ENCODE measurements at regions not wholly inside any gene's neighbourhood (a gene's known extent, or its start where the extent isn't known, plus 50 kb on each side); places are given as distances from the start of the nearest gene placed in this dataset.
A peak's percentile ranks its signal among the peaks of the same experiment; 100 is the strongest.

DNA sequence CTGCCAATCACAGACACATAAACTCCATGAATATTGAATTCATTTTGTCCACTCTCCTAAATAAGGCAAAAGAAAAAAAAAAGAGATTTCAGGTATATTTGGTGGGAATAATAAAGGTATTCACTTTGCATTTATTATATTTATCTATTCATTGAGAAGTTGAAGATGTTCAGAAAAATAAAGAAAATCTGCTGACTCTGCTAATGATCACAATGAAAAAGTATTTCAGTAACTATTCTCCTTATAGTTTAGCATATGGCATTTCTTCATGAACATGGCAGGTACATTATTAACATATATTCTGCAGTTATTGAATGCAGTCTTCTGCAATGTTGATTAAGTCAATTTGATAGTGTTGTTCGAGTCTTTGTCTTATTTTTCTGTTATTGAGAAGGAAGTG is 202.5 kb upstream of the ANKRD50 start:
- TF ChIP-seq POLR2A (IDR thresholded peaks at IDR 0.05; ENCODE audit: borderline replicate concordance, extremely low read depth, insufficient read depth, insufficient read length) (no peak), ELF1 (IDR thresholded peaks at IDR 0.05; ENCODE audit: borderline replicate concordance, low read depth) (no peak), CEBPB (IDR thresholded peaks at IDR 0.05; ENCODE audit: low read depth) (no peak), SRF (IDR thresholded peaks at IDR 0.05; ENCODE audit: low read depth) (no peak)
- ChIA-PET POLR2A (no interaction called here), CTCF (no interaction called here)

DNA sequence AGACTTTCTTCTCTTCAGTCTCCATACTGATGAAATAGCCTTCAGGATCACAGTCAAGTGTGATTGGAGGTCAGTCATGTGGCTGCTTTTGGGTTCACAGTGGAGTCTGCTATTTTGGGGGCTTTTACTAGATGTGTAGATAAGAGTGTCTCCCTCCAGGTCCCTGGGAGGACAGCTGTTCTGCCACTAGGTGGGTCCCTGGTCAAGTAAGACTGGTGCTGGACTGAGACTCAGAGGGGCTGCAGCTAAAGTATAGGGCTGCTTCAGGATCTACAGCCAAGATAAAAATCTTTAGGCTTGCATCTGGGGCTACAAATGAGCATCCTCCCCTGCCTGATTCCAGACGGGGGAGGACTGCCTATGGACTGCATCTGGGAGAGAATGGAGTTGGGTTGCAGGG is 200.7 kb upstream of the ANKRD50 start:
- intact Hi-C loops (cut with micrococcal nuclease), result no loop called here
- ChIA-PET CTCF (no interaction called here), POLR2A (no interaction called here), RAD21 (ENCODE audit: low non-redundant PET in 1 of 2, low total read pairs in 2 of 2, uncharacterized antibody in 2 of 2, unreplicated experiment in 2 of 2) (interaction anchor here in 1 of 2 experiments (0.6 kb wide), 1 partner anchor 332 kb away, joined by 3 read pairs; no protein-coding TSS in a partner anchor)
- H3K4me1 ChIP-seq (ENCODE audit: control insufficient read depth in 1 of 2, insufficient read depth in 2 of 2, low read length in 2 of 2), result no peaks in the 10 kb centered on the region
- no TSS peak for BruUV-seq (replicated peaks)
- H3K9me2 ChIP-seq (ENCODE audit: insufficient read depth), result no peaks in the 10 kb centered on the region
- H4K20me1 ChIP-seq (ENCODE audit: insufficient read depth), result no peaks in the 10 kb centered on the region
- H3K4me3 ChIP-seq (replicated peaks in 1 of 2; ENCODE audit: low read depth in 1 of 2, low read length in 2 of 2), result no peak overlapping the region
- ATAC-seq (0 out of 2 replicates have a peak, but pooled peaks have one; percentile 34), DNase-seq (ENCODE audit: low read depth, low spot score) (no peak)
- no peaks in the 10 kb centered on the region for H3K79me2 ChIP-seq (ENCODE audit: insufficient read depth, low read length)
- no peaks in the 10 kb centered on the region for H3K27me3 ChIP-seq (ENCODE audit: insufficient read depth, low read length)
- H3K36me3 ChIP-seq (ENCODE audit: control insufficient read depth in 1 of 2, insufficient read depth in 2 of 2, low read length in 2 of 2), result no peaks in the 10 kb centered on the region
- TF ChIP-seq POLR2AphosphoS5 (IDR thresholded peaks at IDR 0.05; ENCODE audit: low read depth, low read length), result no peak
- no peak for TF ChIP-seq FOSL1 (IDR thresholded peaks at IDR 0.05; ENCODE audit: low read depth)
- TF ChIP-seq, protein P1, sequence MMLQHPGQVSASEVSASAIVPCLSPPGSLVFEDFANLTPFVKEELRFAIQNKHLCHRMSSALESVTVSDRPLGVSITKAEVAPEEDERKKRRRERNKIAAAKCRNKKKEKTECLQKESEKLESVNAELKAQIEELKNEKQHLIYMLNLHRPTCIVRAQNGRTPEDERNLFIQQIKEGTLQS (IDR thresholded peaks at IDR 0.05), result no peak
- TF ChIP-seq, protein P2, sequence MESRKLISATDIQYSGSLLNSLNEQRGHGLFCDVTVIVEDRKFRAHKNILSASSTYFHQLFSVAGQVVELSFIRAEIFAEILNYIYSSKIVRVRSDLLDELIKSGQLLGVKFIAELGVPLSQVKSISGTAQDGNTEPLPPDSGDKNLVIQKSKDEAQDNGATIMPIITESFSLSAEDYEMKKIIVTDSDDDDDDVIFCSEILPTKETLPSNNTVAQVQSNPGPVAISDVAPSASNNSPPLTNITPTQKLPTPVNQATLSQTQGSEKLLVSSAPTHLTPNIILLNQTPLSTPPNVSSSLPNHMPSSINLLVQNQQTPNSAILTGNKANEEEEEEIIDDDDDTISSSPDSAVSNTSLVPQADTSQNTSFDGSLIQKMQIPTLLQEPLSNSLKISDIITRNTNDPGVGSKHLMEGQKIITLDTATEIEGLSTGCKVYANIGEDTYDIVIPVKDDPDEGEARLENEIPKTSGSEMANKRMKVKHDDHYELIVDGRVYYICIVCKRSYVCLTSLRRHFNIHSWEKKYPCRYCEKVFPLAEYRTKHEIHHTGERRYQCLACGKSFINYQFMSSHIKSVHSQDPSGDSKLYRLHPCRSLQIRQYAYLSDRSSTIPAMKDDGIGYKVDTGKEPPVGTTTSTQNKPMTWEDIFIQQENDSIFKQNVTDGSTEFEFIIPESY (IDR thresholded peaks at IDR 0.05; ENCODE audit: extremely low read depth, insufficient replicate concordance, low read length), result no peak
- TF ChIP-seq ELF1 (IDR thresholded peaks at IDR 0.05; ENCODE audit: borderline replicate concordance, low read depth), result no peak
- TF ChIP-seq TCF7L2 (IDR thresholded peaks at IDR 0.05; ENCODE audit: borderline replicate concordance, extremely low read depth, insufficient read depth, insufficient read length), result no peak
- no peak for TF ChIP-seq RAD21 (IDR thresholded peaks at IDR 0.05; ENCODE audit: low read depth)
- no peak for TF ChIP-seq EZH2 (IDR thresholded peaks at IDR 0.05)
- TF ChIP-seq, protein P3, sequence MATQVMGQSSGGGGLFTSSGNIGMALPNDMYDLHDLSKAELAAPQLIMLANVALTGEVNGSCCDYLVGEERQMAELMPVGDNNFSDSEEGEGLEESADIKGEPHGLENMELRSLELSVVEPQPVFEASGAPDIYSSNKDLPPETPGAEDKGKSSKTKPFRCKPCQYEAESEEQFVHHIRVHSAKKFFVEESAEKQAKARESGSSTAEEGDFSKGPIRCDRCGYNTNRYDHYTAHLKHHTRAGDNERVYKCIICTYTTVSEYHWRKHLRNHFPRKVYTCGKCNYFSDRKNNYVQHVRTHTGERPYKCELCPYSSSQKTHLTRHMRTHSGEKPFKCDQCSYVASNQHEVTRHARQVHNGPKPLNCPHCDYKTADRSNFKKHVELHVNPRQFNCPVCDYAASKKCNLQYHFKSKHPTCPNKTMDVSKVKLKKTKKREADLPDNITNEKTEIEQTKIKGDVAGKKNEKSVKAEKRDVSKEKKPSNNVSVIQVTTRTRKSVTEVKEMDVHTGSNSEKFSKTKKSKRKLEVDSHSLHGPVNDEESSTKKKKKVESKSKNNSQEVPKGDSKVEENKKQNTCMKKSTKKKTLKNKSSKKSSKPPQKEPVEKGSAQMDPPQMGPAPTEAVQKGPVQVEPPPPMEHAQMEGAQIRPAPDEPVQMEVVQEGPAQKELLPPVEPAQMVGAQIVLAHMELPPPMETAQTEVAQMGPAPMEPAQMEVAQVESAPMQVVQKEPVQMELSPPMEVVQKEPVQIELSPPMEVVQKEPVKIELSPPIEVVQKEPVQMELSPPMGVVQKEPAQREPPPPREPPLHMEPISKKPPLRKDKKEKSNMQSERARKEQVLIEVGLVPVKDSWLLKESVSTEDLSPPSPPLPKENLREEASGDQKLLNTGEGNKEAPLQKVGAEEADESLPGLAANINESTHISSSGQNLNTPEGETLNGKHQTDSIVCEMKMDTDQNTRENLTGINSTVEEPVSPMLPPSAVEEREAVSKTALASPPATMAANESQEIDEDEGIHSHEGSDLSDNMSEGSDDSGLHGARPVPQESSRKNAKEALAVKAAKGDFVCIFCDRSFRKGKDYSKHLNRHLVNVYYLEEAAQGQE (IDR thresholded peaks at IDR 0.05; ENCODE audit: low read depth), result no peak
- no peak for TF ChIP-seq SRF (IDR thresholded peaks at IDR 0.05; ENCODE audit: low read depth)
- no peak overlapping the region for H3K27ac ChIP-seq (ENCODE audit: low read depth, low read length)
- no peak overlapping the region for H3K9ac ChIP-seq (ENCODE audit: low read length)
- H3K4me2 ChIP-seq (ENCODE audit: low read length), result no peak overlapping the region
- no peaks in the 10 kb centered on the region for H3K9me3 ChIP-seq (ENCODE audit: control insufficient read depth in 1 of 2, insufficient read depth in 1 of 2, low read depth in 1 of 2, low read length in 2 of 2)
- H2AFZ ChIP-seq (ENCODE audit: low read depth, low read length, poor library complexity, severe bottlenecking), result no peak overlapping the region

More for the DNA sequence above, 202.5 kb upstream of the ANKRD50 start:
- no peak overlapping the region for H3K4me3 ChIP-seq (replicated peaks in 1 of 2; ENCODE audit: low read depth in 1 of 2, low read length in 2 of 2)
- H3K4me2 ChIP-seq (ENCODE audit: low read length), result no peak overlapping the region
- intact Hi-C loops (cut with micrococcal nuclease), result no loop called here
- H3K9me2 ChIP-seq (ENCODE audit: insufficient read depth), result 0 out of 2 replicates have a peak, but pooled peaks cover under 1% of the 10 kb centered on the region
- H3K79me2 ChIP-seq (ENCODE audit: insufficient read depth, low read length), result no peaks in the 10 kb centered on the region
- no peaks in the 10 kb centered on the region for H3K27me3 ChIP-seq (ENCODE audit: insufficient read depth, low read length)
- no peaks in the 10 kb centered on the region for H4K20me1 ChIP-seq (ENCODE audit: insufficient read depth)
- H2AFZ ChIP-seq (ENCODE audit: low read depth, low read length, poor library complexity, severe bottlenecking), result no peak overlapping the region
- H3K4me1 ChIP-seq (ENCODE audit: control insufficient read depth in 1 of 2, insufficient read depth in 2 of 2, low read length in 2 of 2), result no peaks in the 10 kb centered on the region
- no peaks in the 10 kb centered on the region for H3K9me3 ChIP-seq (ENCODE audit: control insufficient read depth in 1 of 2, insufficient read depth in 1 of 2, low read depth in 1 of 2, low read length in 2 of 2)
- no peaks in the 10 kb centered on the region for H3K36me3 ChIP-seq (ENCODE audit: control insufficient read depth in 1 of 2, insufficient read depth in 2 of 2, low read length in 2 of 2)
- BruUV-seq (replicated peaks), result no TSS peak
- ATAC-seq (no peak), DNase-seq (ENCODE audit: low read depth, low spot score) (no peak)
- H3K27ac ChIP-seq (ENCODE audit: low read depth, low read length), result no peak overlapping the region
- RAD21 ChIA-PET (ENCODE audit: low non-redundant PET in 1 of 2, low total read pairs in 2 of 2, uncharacterized antibody in 2 of 2, unreplicated experiment in 2 of 2), result no interaction called here
- H3K9ac ChIP-seq (ENCODE audit: low read length), result no peak overlapping the region

Measured in HCT116 (cell line).